ENCODE measurements at regions not wholly inside any gene's neighbourhood (a gene's known extent, or its start where the extent isn't known, plus 50 kb on each side); places are given as distances from the start of the nearest gene placed in this dataset.

GRCh38 chr6:137351890-137352289 is 132.7 kb upstream of the IFNGR1 start:
- no peak for TF ChIP-seq POLR2A (IDR thresholded peaks at IDR 0.05)
- no peak for TF ChIP-seq CTCF (IDR thresholded peaks at IDR 0.05)
- TF ChIP-seq EP300 (IDR thresholded peaks at IDR 0.05) = no peak

Measured in ovary (tissue), 3 donors.